Adrenal gland (tissue), 9 donors: ENCODE measurements at regions not wholly inside any gene's neighbourhood (a gene's known extent, or its start where the extent isn't known, plus 50 kb on each side); places are given as distances from the start of the nearest gene placed in this dataset.

ENCODE experiments used
- DNase-seq, 7 donors: peaks; one replicate each; pipeline ENCODE4 v3.0.0-alpha.2; 2019 to 2020
- H3K27ac ChIP-seq, 5 donors: fragments of 200-600 bp; sonication (generic) in 4 of 5; 1 replicate in 3 of 5; 2 replicates in 2 of 5; pipeline versions ENCODE4 v1.5.1 to v1.8.0; 2016 to 2020; ENCODE audit warnings: mild to moderate bottlenecking in 1 of 5
- H3K27me3 ChIP-seq: fragments of 200-600 bp; 2 replicates; pipeline ENCODE4 v1.8.0; 2021
- H3K36me3 ChIP-seq, 2 donors: fragments of 200-600 bp; replicated peaks in 1 of 2; 1 replicate in 1 of 2; 2 replicates in 1 of 2; pipeline versions ENCODE4 v1.5.1 to v1.8.0; 2018 to 2022
- H3K4me1 ChIP-seq, 2 donors: fragments of 200-600 bp; replicated peaks in 1 of 2; 1 replicate in 1 of 2; 2 replicates in 1 of 2; pipeline versions ENCODE4 v1.5.1 to v1.8.0; 2018 to 2021
- H3K4me3 ChIP-seq, 4 donors: fragments of 200-600 bp; sonication (generic) in 3 of 4; one replicate each; pipeline ENCODE4 v1.5.1; 2016 to 2018
- H3K9me3 ChIP-seq, 3 donors: fragments of 200-600 bp; sonication (generic) in 1 of 3; replicated peaks in 1 of 3; 1 replicate in 2 of 3; 2 replicates in 1 of 3; pipeline versions ENCODE4 v1.5.1 to v1.8.0; 2016 to 2021
- POLR2A ChIP-seq, 2 donors: fragments of 450-650 bp; IDR thresholded peaks; one replicate each; pipeline ENCODE4 v1.6.1; 2017; ENCODE audit warnings: antibody characterized with exemption in 2 of 2, mild to moderate bottlenecking in 2 of 2, moderate library complexity in 1 of 2
- WGBS, 4 donors: extraction: QIAGEN DNeasy Blood & Tissue Kit in 2 of 4; methylation state at CpG; one replicate each; pipeline versions ENCODE4 v1.1.5 to v1.1.7; 2013 to 2017; 5-methylcytosine and 5-hydroxymethylcytosine counted together
- intact Hi-C, 2 donors: fragments of 100-400 bp; cut with DNase I; formaldehyde crosslinking; loops; one replicate each; pipeline versions ENCODE4 v1.14.1 to v1.15.0; 2022 to 2023
- TF ChIP-seq, protein P1 (sequence below), 6 experiments: fragments of 450-650 bp in 4 of 6; fragments of 200-600 bp in 2 of 6; sonication (generic) in 1 of 6; IDR thresholded peaks; 1 replicate in 5 of 6; 2 replicates in 1 of 6; pipeline versions ENCODE4 v1.5.1 to v1.8.0; 2016 to 2021; ENCODE audit warnings: antibody characterized with exemption in 6 of 6, mild to moderate bottlenecking in 2 of 6, moderate library complexity in 1 of 6
- donor health status: healthy with polysubstance abuse.
- donor health status: Bipolar disorder and iron deficiency.
- donor health status: DM: yes; HTN: yes; CAD: no.
- donor health status: DM: no; HTN: no; CAD: no.
- donor health status: DM: no; HTN: no; CAD: no.

- Histone ChIP-seq H3K4me1 (peaks cover 16 to 30% of the 10 kb centered on the region in 2 donors), H3K27me3 (no peaks in the 10 kb centered on the region), H3K4me3 (no peak overlapping the region), H3K36me3 (no peaks in the 10 kb centered on the region), H3K27ac (peak overlapping the region in 2 of 5 donors; percentile 52 to 97), H3K9me3 (no peaks in the 10 kb centered on the region)
- peak in 3 of 7 donors; percentile 24 to 63 (median 32) for DNase-seq
- intact Hi-C loops = no loop called here
- no peak for TF ChIP-seq POLR2A (IDR thresholded peaks at IDR 0.05)
- TF ChIP-seq, protein P1, sequence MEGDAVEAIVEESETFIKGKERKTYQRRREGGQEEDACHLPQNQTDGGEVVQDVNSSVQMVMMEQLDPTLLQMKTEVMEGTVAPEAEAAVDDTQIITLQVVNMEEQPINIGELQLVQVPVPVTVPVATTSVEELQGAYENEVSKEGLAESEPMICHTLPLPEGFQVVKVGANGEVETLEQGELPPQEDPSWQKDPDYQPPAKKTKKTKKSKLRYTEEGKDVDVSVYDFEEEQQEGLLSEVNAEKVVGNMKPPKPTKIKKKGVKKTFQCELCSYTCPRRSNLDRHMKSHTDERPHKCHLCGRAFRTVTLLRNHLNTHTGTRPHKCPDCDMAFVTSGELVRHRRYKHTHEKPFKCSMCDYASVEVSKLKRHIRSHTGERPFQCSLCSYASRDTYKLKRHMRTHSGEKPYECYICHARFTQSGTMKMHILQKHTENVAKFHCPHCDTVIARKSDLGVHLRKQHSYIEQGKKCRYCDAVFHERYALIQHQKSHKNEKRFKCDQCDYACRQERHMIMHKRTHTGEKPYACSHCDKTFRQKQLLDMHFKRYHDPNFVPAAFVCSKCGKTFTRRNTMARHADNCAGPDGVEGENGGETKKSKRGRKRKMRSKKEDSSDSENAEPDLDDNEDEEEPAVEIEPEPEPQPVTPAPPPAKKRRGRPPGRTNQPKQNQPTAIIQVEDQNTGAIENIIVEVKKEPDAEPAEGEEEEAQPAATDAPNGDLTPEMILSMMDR (IDR thresholded peaks at IDR 0.05) = no peak
- WGBS, 4 donors = 36 to 59% (median 46%) methylated on average over 6 of the region's 6 CpGs
These were observed 106.0 kb upstream of the RPS23 start for GRCh38 chr5:82384034-82384750.

DNA sequence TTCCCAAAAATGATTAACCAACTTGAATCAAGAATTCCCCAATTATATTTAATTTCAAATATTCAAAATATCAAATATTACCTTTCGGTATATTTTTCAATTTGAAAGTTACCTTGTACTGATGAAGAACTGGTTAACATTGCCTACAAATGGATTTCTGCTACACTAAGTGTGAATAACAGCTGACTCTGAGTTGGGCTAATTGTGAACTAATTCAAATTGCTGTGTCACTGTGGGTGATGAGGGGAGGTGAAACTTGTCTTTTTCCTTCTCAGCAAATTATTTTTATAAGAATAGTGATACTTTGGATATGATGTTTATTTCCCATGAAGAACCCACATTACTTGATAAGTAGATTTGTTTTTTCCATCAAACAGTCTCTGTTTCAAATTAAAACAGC, 103.4 kb upstream of the RPS23 start:
- Histone ChIP-seq H3K4me3 (no peak overlapping the region), H3K36me3 (no peaks in the 10 kb centered on the region), H3K27me3 (no peaks in the 10 kb centered on the region), H3K27ac (no peak overlapping the region), H3K4me1 (peaks cover 0 to 6% of the 10 kb centered on the region in 2 donors), H3K9me3 (no peaks in the 10 kb centered on the region)
- intact Hi-C loops = no loop called here
- TF ChIP-seq POLR2A (IDR thresholded peaks at IDR 0.05) = no peak
- TF ChIP-seq, protein P1 (IDR thresholded peaks at IDR 0.05) = no peak
- DNase-seq = no peak
- 93 to 100% (median 98%) methylated on average over 1 of the region's 1 CpG for whole genome bisulfite sequencing, 4 donors

DNA sequence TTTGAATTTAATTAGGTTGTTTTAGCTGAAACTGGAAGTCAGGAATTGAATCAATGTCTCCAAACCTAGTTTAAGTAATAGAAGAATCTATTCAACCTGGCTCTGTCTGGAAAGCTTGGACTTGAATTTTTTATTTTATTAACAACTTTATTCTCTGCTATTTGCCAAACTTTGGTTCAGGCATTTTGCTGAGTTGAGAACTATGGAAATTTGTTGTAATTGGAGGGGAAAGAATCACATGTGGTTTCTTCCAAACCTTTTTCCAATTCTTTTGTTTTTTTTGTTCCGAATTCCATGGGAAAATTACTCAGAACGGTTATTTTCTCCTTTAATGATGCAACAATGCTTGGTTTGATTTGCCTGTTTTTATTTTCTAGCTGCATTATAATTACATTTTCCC, 98.2 kb upstream of the RPS23 start:
- no peaks in the 10 kb centered on the region for H3K27me3 ChIP-seq
- intact Hi-C loops = no loop called here
- TF ChIP-seq, protein P1 (IDR thresholded peaks at IDR 0.05) = no peak
- TF ChIP-seq POLR2A (IDR thresholded peaks at IDR 0.05) = no peak
- no peaks in the 10 kb centered on the region for H3K36me3 ChIP-seq
- WGBS, 4 donors = 84 to 95% (median 87%) methylated on average over 2 of the region's 2 CpGs
- H3K4me3 ChIP-seq = no peak overlapping the region
- no peaks in the 10 kb centered on the region for H3K9me3 ChIP-seq
- H3K4me1 ChIP-seq = no peaks in the 10 kb centered on the region
- DNase-seq = no peak
- H3K27ac ChIP-seq = no peak overlapping the region

DNA sequence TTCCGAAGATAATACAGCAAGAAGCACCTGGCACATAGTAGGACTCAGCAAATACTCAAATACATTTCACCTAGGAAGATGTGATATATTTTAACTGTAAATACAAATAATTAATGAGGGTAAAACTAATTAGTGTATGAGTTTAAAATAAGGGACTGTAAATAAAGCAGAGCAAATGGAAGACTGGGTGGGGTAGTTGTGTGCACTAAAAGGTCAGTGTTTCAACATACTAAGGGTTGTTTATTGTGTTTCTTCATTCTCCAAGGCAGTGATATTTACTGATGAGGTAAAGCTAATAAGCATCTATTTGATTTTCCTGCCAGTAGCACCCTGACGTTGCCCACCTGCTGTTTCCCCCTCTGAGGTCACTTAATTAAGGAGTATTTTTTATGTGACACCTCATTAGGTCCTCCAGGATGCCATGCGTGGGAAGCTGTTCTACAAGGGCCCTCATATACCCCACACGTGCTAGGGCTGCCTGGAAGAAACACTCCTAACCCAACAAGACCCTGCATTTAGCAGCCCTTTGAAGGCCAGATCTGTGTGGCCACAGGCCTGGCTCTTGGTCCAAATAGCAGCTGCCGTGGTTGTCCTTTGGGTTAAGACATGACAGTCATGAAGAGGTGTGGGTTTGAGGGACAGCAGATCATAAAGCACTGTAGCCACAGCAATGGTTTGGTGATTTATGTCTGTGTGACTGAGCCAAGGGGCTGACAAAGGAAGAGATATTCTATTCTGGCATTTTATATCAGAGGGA, 97.5 kb upstream of the RPS23 start:
- no peak for DNase-seq
- WGBS, 4 donors = 72 to 84% (median 80%) methylated on average over 5 of the region's 5 CpGs
- Histone ChIP-seq H3K4me1 (no peaks in the 10 kb centered on the region), H3K9me3 (no peaks in the 10 kb centered on the region), H3K4me3 (no peak overlapping the region), H3K27me3 (no peaks in the 10 kb centered on the region), H3K36me3 (no peaks in the 10 kb centered on the region), H3K27ac (no peak overlapping the region)
- TF ChIP-seq, protein P1 (IDR thresholded peaks at IDR 0.05) = no peak
- no peak for TF ChIP-seq POLR2A (IDR thresholded peaks at IDR 0.05)
- intact Hi-C loops = no loop called here
